ENCODE measurements at regions not wholly inside any gene's neighbourhood (a gene's known extent, or its start where the extent isn't known, plus 50 kb on each side); places are given as distances from the start of the nearest gene placed in this dataset.
"Not testable (repeated sequence)": the region's sequence is repeated elsewhere in the genome, so short reads cannot be mapped to it uniquely, and the experiment has no call there.

DNA sequence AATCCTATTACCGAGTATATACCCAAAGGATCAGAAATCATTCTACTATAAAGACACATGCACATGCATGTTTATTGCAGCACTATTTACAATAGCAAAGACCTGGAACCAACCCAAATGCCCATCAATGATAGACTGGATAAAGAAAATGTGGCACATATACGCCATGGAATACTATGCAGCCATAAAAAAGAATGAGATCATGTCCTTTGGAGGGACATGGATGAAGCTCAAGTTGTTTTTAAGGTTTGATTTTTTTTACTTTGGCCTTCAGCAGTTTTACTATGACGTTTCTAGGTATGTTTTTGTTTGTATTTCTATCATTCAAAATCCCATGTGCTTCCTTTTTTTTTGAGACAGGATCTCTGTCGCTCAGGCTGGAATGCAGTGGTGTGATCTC is 265.8 kb downstream of the SETD4 start:
- TF ChIP-seq, protein P1, sequence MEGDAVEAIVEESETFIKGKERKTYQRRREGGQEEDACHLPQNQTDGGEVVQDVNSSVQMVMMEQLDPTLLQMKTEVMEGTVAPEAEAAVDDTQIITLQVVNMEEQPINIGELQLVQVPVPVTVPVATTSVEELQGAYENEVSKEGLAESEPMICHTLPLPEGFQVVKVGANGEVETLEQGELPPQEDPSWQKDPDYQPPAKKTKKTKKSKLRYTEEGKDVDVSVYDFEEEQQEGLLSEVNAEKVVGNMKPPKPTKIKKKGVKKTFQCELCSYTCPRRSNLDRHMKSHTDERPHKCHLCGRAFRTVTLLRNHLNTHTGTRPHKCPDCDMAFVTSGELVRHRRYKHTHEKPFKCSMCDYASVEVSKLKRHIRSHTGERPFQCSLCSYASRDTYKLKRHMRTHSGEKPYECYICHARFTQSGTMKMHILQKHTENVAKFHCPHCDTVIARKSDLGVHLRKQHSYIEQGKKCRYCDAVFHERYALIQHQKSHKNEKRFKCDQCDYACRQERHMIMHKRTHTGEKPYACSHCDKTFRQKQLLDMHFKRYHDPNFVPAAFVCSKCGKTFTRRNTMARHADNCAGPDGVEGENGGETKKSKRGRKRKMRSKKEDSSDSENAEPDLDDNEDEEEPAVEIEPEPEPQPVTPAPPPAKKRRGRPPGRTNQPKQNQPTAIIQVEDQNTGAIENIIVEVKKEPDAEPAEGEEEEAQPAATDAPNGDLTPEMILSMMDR (IDR thresholded peaks at IDR 0.05; ENCODE audit: extremely low read depth in 1 of 2, insufficient read depth in 1 of 2, low read depth in 1 of 2, low read length in 2 of 2), result not testable (repeated sequence)
- not testable (repeated sequence) for TF ChIP-seq POLR2AphosphoS5 (IDR thresholded peaks at IDR 0.05; ENCODE audit: insufficient read depth, low read depth, low read length); POLR2A (IDR thresholded peaks at IDR 0.05; ENCODE audit: low read depth, low read length); FOS (IDR thresholded peaks at IDR 0.05; ENCODE audit: borderline replicate concordance, insufficient read depth, low read length)

Measured in endothelial cell of umbilical vein (primary cell).